Upper lobe of left lung (tissue), 4 donors: ENCODE measurements at regions not wholly inside any gene's neighbourhood (a gene's known extent, or its start where the extent isn't known, plus 50 kb on each side); places are given as distances from the start of the nearest gene placed in this dataset.
A peak's percentile ranks its signal among the peaks of the same experiment; 100 is the strongest.

Experiments
- EP300 ChIP-seq, 4 donors: sonication (generic); formaldehyde crosslinking; IDR thresholded peaks; one replicate each; pipeline ENCODE4 v1.5.1; 2017; ENCODE audit warnings: antibody characterized with exemption in 4 of 4, control low read depth in 2 of 4
- POLR2A ChIP-seq, 4 donors: fragments of 450-650 bp; IDR thresholded peaks; one replicate each; pipeline ENCODE4 v1.5.1; 2016 to 2017; ENCODE audit warnings: antibody characterized with exemption in 4 of 4, mild to moderate bottlenecking in 2 of 4
- POLR2AphosphoS5 ChIP-seq, 2 donors: sonication (generic); formaldehyde crosslinking; IDR thresholded peaks; one replicate each; pipeline ENCODE4 v1.5.1; 2017; ENCODE audit warnings: antibody characterized with exemption in 2 of 2
- TF ChIP-seq, protein P1 (sequence below), 6 experiments: fragments of 450-650 bp in 4 of 6; fragments of 200-600 bp in 2 of 6; sonication (generic) in 2 of 6; IDR thresholded peaks; one replicate each; pipeline ENCODE4 v1.5.1; 2016 to 2019; ENCODE audit warnings: antibody characterized with exemption in 6 of 6

DNA sequence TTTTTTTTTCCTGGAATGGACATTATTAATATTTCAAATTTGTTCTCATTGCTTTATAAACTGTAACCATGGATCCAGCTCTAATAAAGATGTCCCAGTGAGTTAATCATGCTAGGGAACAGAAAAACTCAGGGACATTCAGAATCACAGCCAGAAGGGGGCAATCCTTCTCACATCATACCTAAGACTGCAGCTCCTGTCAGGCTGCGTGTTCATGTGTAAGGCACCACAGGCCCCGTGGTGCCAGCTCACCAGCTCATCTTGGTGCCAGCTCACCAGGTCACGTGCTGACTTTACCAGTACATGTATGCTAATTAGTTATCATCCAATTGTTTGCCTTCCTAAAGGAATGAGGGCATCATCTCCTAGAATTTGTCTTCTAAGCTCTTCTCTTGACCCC lies 84.7 kb upstream of the NEDD4L start:
- TF ChIP-seq, protein P1, sequence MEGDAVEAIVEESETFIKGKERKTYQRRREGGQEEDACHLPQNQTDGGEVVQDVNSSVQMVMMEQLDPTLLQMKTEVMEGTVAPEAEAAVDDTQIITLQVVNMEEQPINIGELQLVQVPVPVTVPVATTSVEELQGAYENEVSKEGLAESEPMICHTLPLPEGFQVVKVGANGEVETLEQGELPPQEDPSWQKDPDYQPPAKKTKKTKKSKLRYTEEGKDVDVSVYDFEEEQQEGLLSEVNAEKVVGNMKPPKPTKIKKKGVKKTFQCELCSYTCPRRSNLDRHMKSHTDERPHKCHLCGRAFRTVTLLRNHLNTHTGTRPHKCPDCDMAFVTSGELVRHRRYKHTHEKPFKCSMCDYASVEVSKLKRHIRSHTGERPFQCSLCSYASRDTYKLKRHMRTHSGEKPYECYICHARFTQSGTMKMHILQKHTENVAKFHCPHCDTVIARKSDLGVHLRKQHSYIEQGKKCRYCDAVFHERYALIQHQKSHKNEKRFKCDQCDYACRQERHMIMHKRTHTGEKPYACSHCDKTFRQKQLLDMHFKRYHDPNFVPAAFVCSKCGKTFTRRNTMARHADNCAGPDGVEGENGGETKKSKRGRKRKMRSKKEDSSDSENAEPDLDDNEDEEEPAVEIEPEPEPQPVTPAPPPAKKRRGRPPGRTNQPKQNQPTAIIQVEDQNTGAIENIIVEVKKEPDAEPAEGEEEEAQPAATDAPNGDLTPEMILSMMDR (IDR thresholded peaks at IDR 0.05): peak in 3 of 6 experiments; percentile 15 to 44 (median 41)
- TF ChIP-seq POLR2A (IDR thresholded peaks at IDR 0.05) (no peak), POLR2AphosphoS5 (IDR thresholded peaks at IDR 0.05) (no peak), EP300 (IDR thresholded peaks at IDR 0.05) (no peak)
